IMR-90 (cell line): ENCODE measurements at regions not wholly inside any gene's neighbourhood (a gene's known extent, or its start where the extent isn't known, plus 50 kb on each side); places are given as distances from the start of the nearest gene placed in this dataset.

Experiments
- ATAC-seq: fragments of 200-7000 bp; cut with Tn5 transposase; 2 replicates; pipeline ENCODE4 v1.9.1; 2020; ENCODE audit warnings: low read depth, mild to moderate bottlenecking, moderate library complexity
- BruUV-seq: library from RNA; stranded (reverse); fragments of 400-500 nt; replicated peaks from 2 replicates; lab custom pipeline; 2021; lab: Mats Ljungman, UMichigan
- CTCF ChIA-PET: fragments of 300-600 bp; formaldehyde crosslinking; extraction: SDS; loops from one replicate; lab custom pipeline; 2021; ENCODE audit warnings: antibody characterized with exemption; lab: Yijun Ruan, JAX
- POLR2A ChIA-PET: fragments of 300-600 bp; sonication (Branson Sonifier 250); formaldehyde crosslinking; loops from one replicate; lab custom pipeline; 2022; ENCODE audit warnings: antibody characterized with exemption; ENCODE audit not compliant: unreplicated experiment; lab: Charles Lee
- DNase-seq: peaks from one replicate; pipeline ENCODE4 v3.0.0; 2013
- H2AFZ ChIP-seq: replicated peaks from 2 replicates; pipeline ENCODE3; 2013; ENCODE audit warnings: low read length, mild to moderate bottlenecking; ENCODE audit not compliant: poor library complexity
- H2AK5ac ChIP-seq: 2 replicates; pipeline ENCODE4 v1.6.1; 2013; ENCODE audit warnings: low read depth, low read length, inconsistent platforms
- H2AK9ac ChIP-seq: replicated peaks from 2 replicates; pipeline ENCODE3; 2013; ENCODE audit warnings: mild to moderate bottlenecking, low read depth, low read length, moderate library complexity; ENCODE audit not compliant: poor library complexity
- H2BK120ac ChIP-seq: 2 replicates; pipeline ENCODE4 v1.6.1; 2013; ENCODE audit warnings: low read depth, low read length, inconsistent platforms
- H2BK15ac ChIP-seq: 3 replicates; pipeline ENCODE4 v1.6.1; 2013; ENCODE audit warnings: low read depth, low read length, inconsistent platforms
- H2BK20ac ChIP-seq: 2 replicates; pipeline ENCODE4 v1.6.1; 2013; ENCODE audit warnings: low read depth, mild to moderate bottlenecking, inconsistent platforms, low read length, moderate library complexity
- H2BK5ac ChIP-seq: 2 replicates; pipeline ENCODE4 v1.6.1; 2013; ENCODE audit warnings: mild to moderate bottlenecking, low read depth, low read length, inconsistent platforms; ENCODE audit not compliant: poor library complexity, severe bottlenecking
- H3K14ac ChIP-seq: replicated peaks from 2 replicates; pipeline ENCODE4 v1.6.1; 2013; ENCODE audit warnings: low read depth, low read length, inconsistent platforms
- H3K18ac ChIP-seq: 2 replicates; pipeline ENCODE4 v1.6.1; 2013; ENCODE audit warnings: low read depth, low read length, control low read depth
- H3K23ac ChIP-seq: 2 replicates; pipeline ENCODE4 v1.6.1; 2013; ENCODE audit warnings: low read depth, low read length, inconsistent platforms
- H3K27ac ChIP-seq: 2 replicates; pipeline ENCODE4 v1.5.1; 2013; ENCODE audit warnings: mild to moderate bottlenecking, control low read depth, low read length; ENCODE audit not compliant: insufficient read depth
- H3K27me3 ChIP-seq: 2 replicates; pipeline ENCODE4 v1.6.1; 2013; ENCODE audit warnings: low read length; ENCODE audit not compliant: control insufficient read depth, insufficient read depth
- H3K36me3 ChIP-seq: 2 replicates; pipeline ENCODE4 v1.6.1; 2013; ENCODE audit warnings: low read length, mixed read lengths; ENCODE audit not compliant: control insufficient read depth, insufficient read depth
- H3K4ac ChIP-seq: 2 replicates; pipeline ENCODE4 v1.6.1; 2013; ENCODE audit warnings: low read depth, low read length, inconsistent platforms
- H3K4me1 ChIP-seq: 2 replicates; pipeline ENCODE4 v1.6.1; 2013; ENCODE audit warnings: low read length, mixed read lengths; ENCODE audit not compliant: control insufficient read depth, insufficient read depth
- H3K4me2 ChIP-seq: 2 replicates; pipeline ENCODE4 v1.6.1; 2013; ENCODE audit warnings: low read depth, mild to moderate bottlenecking, control low read depth, low read length, moderate library complexity
- H3K4me3 ChIP-seq: 2 replicates; pipeline ENCODE4 v1.5.1; 2013; ENCODE audit warnings: low read depth, mild to moderate bottlenecking, control low read depth, low read length, moderate library complexity; ENCODE audit not compliant: insufficient read depth
- H3K56ac ChIP-seq: 2 replicates; pipeline ENCODE4 v1.6.1; 2013; ENCODE audit warnings: low read length, inconsistent platforms; ENCODE audit not compliant: insufficient read depth; ENCODE audit errors: extremely low read depth
- H3K79me1 ChIP-seq, 2 experiments: 2 replicates each; pipeline ENCODE4 v1.6.1; 2013; ENCODE audit warnings: low read length in 2 of 2, inconsistent platforms in 1 of 2, low read depth in 1 of 2
- H3K9ac ChIP-seq: 2 replicates; pipeline ENCODE4 v1.6.1; 2013; ENCODE audit warnings: low read depth, low read length, control low read depth
- H3K9me1 ChIP-seq: 2 replicates; pipeline ENCODE4 v1.6.1; 2013; ENCODE audit warnings: low read length, inconsistent platforms; ENCODE audit not compliant: insufficient read depth
- H3K9me3 ChIP-seq: 2 replicates; pipeline ENCODE4 v1.6.1; 2013; ENCODE audit warnings: low read length; ENCODE audit not compliant: control insufficient read depth, insufficient read depth
- H4K20me1 ChIP-seq: 2 replicates; pipeline ENCODE4 v1.6.1; 2013; ENCODE audit warnings: low read length, inconsistent platforms; ENCODE audit not compliant: insufficient read depth
- H4K5ac ChIP-seq: 2 replicates; pipeline ENCODE4 v1.6.1; 2013; ENCODE audit warnings: mild to moderate bottlenecking, low read depth, low read length, control low read depth
- H4K8ac ChIP-seq, 2 experiments: 2 replicates each; pipeline ENCODE4 v1.6.1; 2013; ENCODE audit warnings: low read depth in 2 of 2, low read length in 2 of 2, control low read depth in 1 of 2, inconsistent platforms in 1 of 2
- H4K91ac ChIP-seq: 2 replicates; pipeline ENCODE4 v1.6.1; 2013; ENCODE audit warnings: low read depth, low read length, inconsistent platforms; ENCODE audit not compliant: insufficient read depth
- BHLHE40 ChIP-seq: fragments of 150-350 bp; IDR thresholded peaks from 2 replicates; pipeline ENCODE4 v1.6.1; 2016; ENCODE audit warnings: mild to moderate bottlenecking, low read depth, low read length
- CEBPB ChIP-seq: IDR thresholded peaks from 2 replicates; pipeline ENCODE4 v1.6.1; 2012; ENCODE audit warnings: low read depth, low read length, improper control_type of control experiment
- CHD1 ChIP-seq: IDR thresholded peaks from 2 replicates; pipeline ENCODE4 v1.6.1; 2012; ENCODE audit warnings: low read depth, low read length, improper control_type of control experiment
- CTCF ChIP-seq: conservative IDR thresholded peaks from 2 replicates; pipeline ENCODE4 v1.5.1; 2012; ENCODE audit warnings: mild to moderate bottlenecking, low read depth, low read length, improper control_type of control experiment
- ELK1 ChIP-seq: fragments of 150-350 bp; IDR thresholded peaks from 2 replicates; pipeline ENCODE4 v1.6.1; 2016; ENCODE audit warnings: low read depth, mild to moderate bottlenecking, low read length, moderate library complexity, borderline replicate concordance
- FOS ChIP-seq: fragments of 150-350 bp; IDR thresholded peaks from 2 replicates; pipeline ENCODE4 v1.6.1; 2016; ENCODE audit warnings: low read depth, low read length
- MAFK ChIP-seq: IDR thresholded peaks from 2 replicates; pipeline ENCODE4 v1.6.1; 2012; ENCODE audit warnings: low read depth, low read length, improper control_type of control experiment
- MAZ ChIP-seq: IDR thresholded peaks from 2 replicates; pipeline ENCODE4 v1.6.1; 2012; ENCODE audit warnings: low read depth, mild to moderate bottlenecking, low read length, improper control_type of control experiment, moderate library complexity, borderline replicate concordance
- MXI1 ChIP-seq: IDR thresholded peaks from 2 replicates; pipeline ENCODE4 v1.6.1; 2012; ENCODE audit warnings: low read depth, mild to moderate bottlenecking, low read length, moderate library complexity, borderline replicate concordance
- NFE2L2 ChIP-seq: fragments of 150-350 bp; IDR thresholded peaks from 2 replicates; pipeline ENCODE4 v1.6.1; 2016; ENCODE audit warnings: low read depth, mild to moderate bottlenecking, low read length
- POLR2A ChIP-seq: IDR thresholded peaks from 2 replicates; pipeline ENCODE4 v1.6.1; 2012; ENCODE audit warnings: mild to moderate bottlenecking, low read depth, low read length
- RAD21 ChIP-seq: IDR thresholded peaks from 2 replicates; pipeline ENCODE4 v1.6.1; 2012; ENCODE audit warnings: low read length, improper control_type of control experiment
- RCOR1 ChIP-seq: IDR thresholded peaks from 2 replicates; pipeline ENCODE4 v1.6.1; 2012; ENCODE audit warnings: mild to moderate bottlenecking, low read length, improper control_type of control experiment; ENCODE audit not compliant: insufficient replicate concordance
- RFX5 ChIP-seq: IDR thresholded peaks from 2 replicates; pipeline ENCODE4 v1.8.0; 2012; ENCODE audit warnings: low read depth, mild to moderate bottlenecking, low read length, moderate library complexity
- SMC3 ChIP-seq: fragments of 150-350 bp; IDR thresholded peaks from 2 replicates; pipeline ENCODE4 v1.6.1; 2016; ENCODE audit warnings: low read depth, mild to moderate bottlenecking, antibody characterized with exemption, low read length, moderate library complexity
- dilution Hi-C: fragments of 300-500 bp; cut with HindIII; formaldehyde crosslinking; loops from one replicate; pipeline ENCODE4 v1.14.3; 2018; ENCODE audit warnings: low sequenced_read_pairs; ENCODE audit not compliant: unreplicated experiment
- in situ Hi-C: fragments of 300-500 bp; cut with MboI; formaldehyde crosslinking; loops from 3 replicates; pipeline ENCODE4 v1.14.3; 2019; ENCODE audit warnings: low sequenced_read_pairs, inconsistent platforms, mixed read lengths
- intact Hi-C: fragments of 100-400 bp; cut with micrococcal nuclease; formaldehyde crosslinking; loops from 2 replicates; pipeline ENCODE4 v1.10.0; 2022
- TF ChIP-seq, protein P1 (sequence below): fragments of 150-350 bp; IDR thresholded peaks from 2 replicates; pipeline ENCODE4 v1.6.1; 2017; ENCODE audit warnings: mild to moderate bottlenecking, antibody characterized with exemption, low read length, low read depth

- Histone ChIP-seq H2BK15ac (no peak overlapping the region), H3K27ac (no peak overlapping the region), H3K79me1 (no peaks in the 10 kb centered on the region), H3K56ac (no peak overlapping the region), H2AK5ac (no peak overlapping the region), H4K8ac (no peak overlapping the region), H3K14ac (no peak overlapping the region), H3K18ac (no peak overlapping the region), H2BK120ac (no peak overlapping the region), H3K9me3 (peaks cover 6% of the 10 kb centered on the region; the same call in 1 of the 2 replicates), H2BK20ac (no peak overlapping the region), H4K20me1 (no peaks in the 10 kb centered on the region), H3K4ac (no peak overlapping the region), H3K4me3 (no peak overlapping the region), H2BK5ac (no peak overlapping the region), H3K27me3 (no peaks in the 10 kb centered on the region), H4K91ac (no peak overlapping the region), H3K23ac (no peak overlapping the region), H3K4me2 (no peak overlapping the region), H4K5ac (no peak overlapping the region), H3K4me1 (no peaks in the 10 kb centered on the region), H2AFZ (no peak overlapping the region), H3K9ac (no peak overlapping the region), H3K36me3 (no peaks in the 10 kb centered on the region), H2AK9ac (no peak overlapping the region), H3K9me1 (no peaks in the 10 kb centered on the region)
- in situ Hi-C loops, result no loop called here
- no TSS peak for BruUV-seq
- intact Hi-C loops, result no loop called here
- CTCF ChIA-PET, result interaction anchor here (1.0 kb wide), 1 partner anchor 11 kb away, joined by 3 read pairs; no protein-coding TSS in a partner anchor
- DNase-seq, result no peak
- no peak for ATAC-seq
- TF ChIP-seq MXI1 (no peak), BHLHE40 (no peak), CTCF (no peak), CHD1 (no peak), CEBPB (no peak), FOS (no peak), RFX5 (no peak), POLR2A (no peak), RCOR1 (no peak), NFE2L2 (no peak), MAFK (no peak), RAD21 (no peak), ELK1 (no peak), MAZ (no peak), SMC3 (no peak)
- TF ChIP-seq, protein P1, sequence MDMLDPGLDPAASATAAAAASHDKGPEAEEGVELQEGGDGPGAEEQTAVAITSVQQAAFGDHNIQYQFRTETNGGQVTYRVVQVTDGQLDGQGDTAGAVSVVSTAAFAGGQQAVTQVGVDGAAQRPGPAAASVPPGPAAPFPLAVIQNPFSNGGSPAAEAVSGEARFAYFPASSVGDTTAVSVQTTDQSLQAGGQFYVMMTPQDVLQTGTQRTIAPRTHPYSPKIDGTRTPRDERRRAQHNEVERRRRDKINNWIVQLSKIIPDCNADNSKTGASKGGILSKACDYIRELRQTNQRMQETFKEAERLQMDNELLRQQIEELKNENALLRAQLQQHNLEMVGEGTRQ, result no peak
- dilution Hi-C loops, result no loop called here
- POLR2A ChIA-PET, result no interaction called here
These were observed 519.1 kb upstream of the SEL1L start for GRCh38 chr14:82052778-82053177.
